ENCODE measurements at regions not wholly inside any gene's neighbourhood (a gene's known extent, or its start where the extent isn't known, plus 50 kb on each side); places are given as distances from the start of the nearest gene placed in this dataset.

- BruUV-seq (replicated peaks) = no TSS peak
- no peak for ATAC-seq
- H3K9me3 ChIP-seq (ENCODE audit: control insufficient read depth, insufficient read depth, low read depth, low read length) = no peaks in the 10 kb centered on the region
- CTCF ChIA-PET = no interaction called here
- H3K36me3 ChIP-seq (ENCODE audit: control insufficient read depth, insufficient read depth, low read length) = no peaks in the 10 kb centered on the region
- in situ Hi-C loops (cut with HindIII; ENCODE audit: low pct_unique_long_range_greater_than_20kb, low sequenced_read_pairs) = no loop called here
- no peaks in the 10 kb centered on the region for H3K4me1 ChIP-seq (ENCODE audit: control insufficient read depth, insufficient read depth, low read length)
- no peak overlapping the region for H3K27ac ChIP-seq (ENCODE audit: low read length)
- POLR2A ChIA-PET = no interaction called here
- no peak for DNase-seq (ENCODE audit: low read depth, low spot score)
- no peak overlapping the region for H3K4me3 ChIP-seq (ENCODE audit: low read depth in 2 of 2, low read length in 2 of 2)
- TF ChIP-seq TCF7L2 (IDR thresholded peaks at IDR 0.05; ENCODE audit: low read depth, low read length) = no peak
- TF ChIP-seq SIN3A (IDR thresholded peaks at IDR 0.05; ENCODE audit: borderline replicate concordance, insufficient read depth, low read depth, low read length) = no peak
- TF ChIP-seq CTCF (IDR thresholded peaks at IDR 0.05) = no peak
- TF ChIP-seq REST (IDR thresholded peaks at IDR 0.05; ENCODE audit: insufficient read depth in 1 of 2, low read depth in 2 of 2, low read length in 1 of 2) = no peak
- TF ChIP-seq POLR2AphosphoS5 (IDR thresholded peaks at IDR 0.05; ENCODE audit: low read depth, low read length) = no peak
- intact Hi-C loops (cut with micrococcal nuclease; ENCODE audit: unreplicated experiment) = no loop called here
- H3K27me3 ChIP-seq (ENCODE audit: control insufficient read depth, insufficient read depth, low read length) = no peaks in the 10 kb centered on the region
These were observed 86.2 kb upstream of the CA10 start for GRCh38 chr17:52244689-52245088.

- Histone ChIP-seq H3K27me3 (ENCODE audit: control insufficient read depth, insufficient read depth, low read length) (no peaks in the 10 kb centered on the region), H3K4me1 (ENCODE audit: control insufficient read depth, insufficient read depth, low read length) (no peaks in the 10 kb centered on the region), H3K27ac (ENCODE audit: low read length) (no peak overlapping the region), H3K4me3 (ENCODE audit: low read depth in 2 of 2, low read length in 2 of 2) (no peak overlapping the region), H3K36me3 (ENCODE audit: control insufficient read depth, insufficient read depth, low read length) (no peaks in the 10 kb centered on the region), H3K9me3 (ENCODE audit: control insufficient read depth, insufficient read depth, low read depth, low read length) (no peaks in the 10 kb centered on the region)
- intact Hi-C loops (cut with micrococcal nuclease; ENCODE audit: unreplicated experiment) = no loop called here
- DNase-seq (ENCODE audit: low read depth, low spot score) = no peak
- ATAC-seq = no peak
- TF ChIP-seq SIN3A (IDR thresholded peaks at IDR 0.05; ENCODE audit: borderline replicate concordance, insufficient read depth, low read depth, low read length) (no peak), CTCF (IDR thresholded peaks at IDR 0.05) (no peak), POLR2AphosphoS5 (IDR thresholded peaks at IDR 0.05; ENCODE audit: low read depth, low read length) (no peak), REST (IDR thresholded peaks at IDR 0.05; ENCODE audit: insufficient read depth in 1 of 2, low read depth in 2 of 2, low read length in 1 of 2) (no peak), TCF7L2 (IDR thresholded peaks at IDR 0.05; ENCODE audit: low read depth, low read length) (no peak)
- POLR2A ChIA-PET = no interaction called here
- in situ Hi-C loops (cut with HindIII; ENCODE audit: low pct_unique_long_range_greater_than_20kb, low sequenced_read_pairs) = no loop called here
- no TSS peak for BruUV-seq (replicated peaks)
- CTCF ChIA-PET = no interaction called here
These were observed 83.8 kb upstream of the CA10 start for GRCh38 chr17:52242268-52242667.

Measured in Panc1 (cell line).